ENCODE measurements at regions not wholly inside any gene's neighbourhood (a gene's known extent, or its start where the extent isn't known, plus 50 kb on each side); places are given as distances from the start of the nearest gene placed in this dataset.

- no peaks in the 10 kb centered on the region for H3K27me3 ChIP-seq (ENCODE audit: control insufficient read depth in 1 of 2, insufficient read depth in 2 of 2, low read length in 2 of 2)
- no peak overlapping the region for H3K27ac ChIP-seq (ENCODE audit: low read depth, low read length)
- H3K4me3 ChIP-seq (ENCODE audit: low read depth in 1 of 2, low read length in 2 of 2) = no peak overlapping the region
- no peaks in the 10 kb centered on the region for H3K4me1 ChIP-seq (ENCODE audit: control insufficient read depth in 1 of 2, insufficient read depth in 2 of 2, low read length in 2 of 2)
- H3K9ac ChIP-seq (ENCODE audit: low read depth in 1 of 2, low read length in 2 of 2) = no peak overlapping the region
- peaks cover 5 to 7% of the 10 kb centered on the region in 2 donors for H3K9me3 ChIP-seq (ENCODE audit: control insufficient read depth in 1 of 2, low read length in 2 of 2)
- H3K36me3 ChIP-seq (ENCODE audit: control insufficient read depth in 1 of 2, insufficient read depth in 2 of 2, low read length in 2 of 2) = no peaks in the 10 kb centered on the region
These were observed 562.8 kb upstream of the GOT2 start for GRCh38 chr16:59296888-59297287.

DNA sequence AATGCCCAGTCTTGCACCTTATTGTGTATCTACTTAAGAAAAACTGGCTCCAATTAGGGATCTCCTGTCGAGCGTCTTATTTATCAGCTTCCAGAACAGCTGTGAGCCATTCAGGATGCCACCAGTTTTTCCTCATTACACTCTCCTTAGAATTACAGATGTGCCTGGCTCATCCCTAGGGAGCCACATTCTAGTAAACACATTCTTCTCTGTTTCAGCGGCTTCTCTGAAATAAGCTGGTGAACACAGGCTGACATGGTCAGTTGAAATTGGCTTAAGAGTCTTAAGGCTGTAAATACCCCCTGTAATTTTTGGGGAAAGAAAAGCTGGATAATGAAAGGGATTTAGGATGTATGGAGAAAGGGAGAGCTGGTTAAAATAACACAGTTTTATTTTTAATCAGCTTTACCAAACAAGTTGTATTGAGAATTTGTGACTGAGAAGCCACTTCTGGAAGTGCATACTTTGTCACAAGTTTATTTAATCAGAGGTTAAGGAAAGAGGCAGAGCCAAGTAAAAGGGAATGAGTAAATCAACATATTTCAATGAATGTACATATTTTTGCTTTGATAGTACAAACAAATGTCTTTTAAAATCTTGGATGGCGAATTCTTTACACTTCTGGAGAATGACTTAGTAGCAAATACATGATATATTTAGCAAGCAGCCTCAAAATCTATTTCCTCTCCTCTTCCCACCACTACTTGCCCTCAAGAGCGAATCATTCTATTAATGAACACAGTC is 562.0 kb upstream of the GOT2 start:
- no peaks in the 10 kb centered on the region for H3K4me1 ChIP-seq (ENCODE audit: control insufficient read depth in 1 of 2, insufficient read depth in 2 of 2, low read length in 2 of 2)
- H3K9me3 ChIP-seq (ENCODE audit: control insufficient read depth in 1 of 2, low read length in 2 of 2) = peaks cover 5 to 7% of the 10 kb centered on the region in 2 donors
- H3K9ac ChIP-seq (ENCODE audit: low read depth in 1 of 2, low read length in 2 of 2) = no peak overlapping the region
- H3K4me3 ChIP-seq (ENCODE audit: low read depth in 1 of 2, low read length in 2 of 2) = no peak overlapping the region
- H3K27ac ChIP-seq (ENCODE audit: low read depth, low read length) = no peak overlapping the region
- H3K27me3 ChIP-seq (ENCODE audit: control insufficient read depth in 1 of 2, insufficient read depth in 2 of 2, low read length in 2 of 2) = no peaks in the 10 kb centered on the region
- no peaks in the 10 kb centered on the region for H3K36me3 ChIP-seq (ENCODE audit: control insufficient read depth in 1 of 2, insufficient read depth in 2 of 2, low read length in 2 of 2)

DNA sequence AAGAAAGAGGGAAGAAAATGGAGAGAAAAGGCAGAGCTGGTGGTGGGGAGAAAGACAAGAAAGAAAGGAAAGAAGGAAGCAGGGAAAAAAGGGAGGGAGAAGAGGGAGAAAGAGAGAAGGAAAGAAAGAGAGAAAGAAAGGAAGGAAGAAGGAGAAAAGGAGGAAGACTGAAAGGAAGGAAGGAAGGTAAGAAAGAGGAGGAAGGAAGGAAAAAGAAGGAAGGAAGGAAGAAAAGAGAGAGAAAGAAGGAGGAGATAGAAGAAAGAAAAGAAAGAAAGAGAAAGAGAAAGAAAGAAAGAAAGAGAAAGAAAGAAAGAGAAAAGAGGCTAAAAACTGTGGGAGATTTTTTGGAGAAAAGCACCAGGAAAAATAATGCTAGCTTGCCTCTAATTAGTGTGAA is 561.4 kb upstream of the GOT2 start:
- Histone ChIP-seq H3K27ac (ENCODE audit: low read depth, low read length) (no peak overlapping the region), H3K4me1 (ENCODE audit: control insufficient read depth in 1 of 2, insufficient read depth in 2 of 2, low read length in 2 of 2) (no peaks in the 10 kb centered on the region), H3K27me3 (ENCODE audit: control insufficient read depth in 1 of 2, insufficient read depth in 2 of 2, low read length in 2 of 2) (no peaks in the 10 kb centered on the region), H3K4me3 (ENCODE audit: low read depth in 1 of 2, low read length in 2 of 2) (no peak overlapping the region), H3K9me3 (ENCODE audit: control insufficient read depth in 1 of 2, low read length in 2 of 2) (peaks cover 5 to 7% of the 10 kb centered on the region in 2 donors), H3K9ac (ENCODE audit: low read depth in 1 of 2, low read length in 2 of 2) (no peak overlapping the region), H3K36me3 (ENCODE audit: control insufficient read depth in 1 of 2, insufficient read depth in 2 of 2, low read length in 2 of 2) (no peaks in the 10 kb centered on the region)

GRCh38 chr16:59290718-59291117 is 556.6 kb upstream of the GOT2 start:
- Histone ChIP-seq H3K27me3 (ENCODE audit: control insufficient read depth in 1 of 2, insufficient read depth in 2 of 2, low read length in 2 of 2) (no peaks in the 10 kb centered on the region), H3K36me3 (ENCODE audit: control insufficient read depth in 1 of 2, insufficient read depth in 2 of 2, low read length in 2 of 2) (no peaks in the 10 kb centered on the region), H3K27ac (ENCODE audit: low read depth, low read length) (no peak overlapping the region), H3K4me1 (ENCODE audit: control insufficient read depth in 1 of 2, insufficient read depth in 2 of 2, low read length in 2 of 2) (no peaks in the 10 kb centered on the region), H3K9ac (ENCODE audit: low read depth in 1 of 2, low read length in 2 of 2) (no peak overlapping the region), H3K9me3 (ENCODE audit: control insufficient read depth in 1 of 2, low read length in 2 of 2) (peaks cover 7 to 14% of the 10 kb centered on the region in 2 donors), H3K4me3 (ENCODE audit: low read depth in 1 of 2, low read length in 2 of 2) (no peak overlapping the region)

GRCh38 chr16:59289151-59289550 is 555.0 kb upstream of the GOT2 start:
- Histone ChIP-seq H3K4me1 (ENCODE audit: control insufficient read depth in 1 of 2, insufficient read depth in 2 of 2, low read length in 2 of 2) (no peaks in the 10 kb centered on the region), H3K9me3 (ENCODE audit: control insufficient read depth in 1 of 2, low read length in 2 of 2) (peaks cover 14% of the 10 kb centered on the region in 2 donors), H3K9ac (ENCODE audit: low read depth in 1 of 2, low read length in 2 of 2) (no peak overlapping the region), H3K27me3 (ENCODE audit: control insufficient read depth in 1 of 2, insufficient read depth in 2 of 2, low read length in 2 of 2) (no peaks in the 10 kb centered on the region), H3K4me3 (ENCODE audit: low read depth in 1 of 2, low read length in 2 of 2) (no peak overlapping the region), H3K36me3 (ENCODE audit: control insufficient read depth in 1 of 2, insufficient read depth in 2 of 2, low read length in 2 of 2) (no peaks in the 10 kb centered on the region), H3K27ac (ENCODE audit: low read depth, low read length) (no peak overlapping the region)

DNA sequence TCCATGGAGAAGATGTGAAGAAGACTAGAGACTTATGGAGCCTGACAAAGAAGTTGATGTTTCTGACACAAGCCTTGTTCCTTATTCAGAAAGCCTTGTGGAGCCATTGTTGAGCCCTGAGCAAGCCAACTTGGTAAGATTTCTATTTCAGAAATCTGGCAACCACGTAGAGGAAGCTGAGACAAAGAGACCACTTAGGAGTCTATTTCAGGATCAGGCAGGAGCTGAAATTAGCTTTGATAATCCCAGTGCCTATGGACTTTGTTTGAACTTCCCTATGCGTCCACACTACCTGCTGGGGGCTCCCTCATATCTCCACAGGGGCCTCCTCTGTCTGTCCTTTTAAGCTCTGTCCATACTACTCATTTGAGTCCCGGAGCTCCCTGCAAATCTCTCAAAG is 540.0 kb upstream of the GOT2 start:
- Histone ChIP-seq H3K4me3 (ENCODE audit: low read depth in 1 of 2, low read length in 2 of 2) (no peak overlapping the region), H3K9me3 (ENCODE audit: control insufficient read depth in 1 of 2, low read length in 2 of 2) (peaks cover 2 to 4% of the 10 kb centered on the region in 2 donors), H3K27ac (ENCODE audit: low read depth, low read length) (no peak overlapping the region), H3K9ac (ENCODE audit: low read depth in 1 of 2, low read length in 2 of 2) (no peak overlapping the region), H3K4me1 (ENCODE audit: control insufficient read depth in 1 of 2, insufficient read depth in 2 of 2, low read length in 2 of 2) (no peaks in the 10 kb centered on the region), H3K36me3 (ENCODE audit: control insufficient read depth in 1 of 2, insufficient read depth in 2 of 2, low read length in 2 of 2) (no peaks in the 10 kb centered on the region), H3K27me3 (ENCODE audit: control insufficient read depth in 1 of 2, insufficient read depth in 2 of 2, low read length in 2 of 2) (no peaks in the 10 kb centered on the region)

- Histone ChIP-seq H3K9me3 (ENCODE audit: control insufficient read depth in 1 of 2, low read length in 2 of 2) (peaks cover 0 to 2% of the 10 kb centered on the region in 2 donors), H3K4me3 (ENCODE audit: low read depth in 1 of 2, low read length in 2 of 2) (no peak overlapping the region), H3K36me3 (ENCODE audit: control insufficient read depth in 1 of 2, insufficient read depth in 2 of 2, low read length in 2 of 2) (no peaks in the 10 kb centered on the region), H3K27me3 (ENCODE audit: control insufficient read depth in 1 of 2, insufficient read depth in 2 of 2, low read length in 2 of 2) (no peaks in the 10 kb centered on the region), H3K27ac (ENCODE audit: low read depth, low read length) (no peak overlapping the region), H3K4me1 (ENCODE audit: control insufficient read depth in 1 of 2, insufficient read depth in 2 of 2, low read length in 2 of 2) (no peaks in the 10 kb centered on the region), H3K9ac (ENCODE audit: low read depth in 1 of 2, low read length in 2 of 2) (no peak overlapping the region)
These were observed 529.8 kb upstream of the GOT2 start for GRCh38 chr16:59263955-59264354.

DNA sequence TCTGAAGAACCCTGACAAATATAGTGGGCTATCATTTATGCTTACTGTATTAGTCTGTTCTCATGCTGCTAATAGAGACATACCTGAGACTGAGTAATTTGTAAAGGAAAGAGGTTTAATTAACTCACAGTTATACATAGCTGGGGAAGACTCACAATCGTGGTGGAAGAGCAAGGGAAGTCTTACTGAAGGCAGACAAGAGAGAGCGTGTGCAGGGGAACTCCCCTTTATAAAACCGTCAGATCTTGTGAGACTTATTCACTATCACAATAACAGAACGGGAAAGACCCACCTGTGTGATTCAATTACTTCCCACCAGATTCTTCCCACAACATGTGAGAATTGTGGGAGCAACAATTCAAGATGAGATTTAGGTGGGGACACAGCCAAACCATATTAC is 526.8 kb upstream of the GOT2 start:
- Histone ChIP-seq H3K4me1 (ENCODE audit: control insufficient read depth in 1 of 2, insufficient read depth in 2 of 2, low read length in 2 of 2) (no peaks in the 10 kb centered on the region), H3K36me3 (ENCODE audit: control insufficient read depth in 1 of 2, insufficient read depth in 2 of 2, low read length in 2 of 2) (no peaks in the 10 kb centered on the region), H3K9me3 (ENCODE audit: control insufficient read depth in 1 of 2, low read length in 2 of 2) (no peaks in the 10 kb centered on the region), H3K9ac (ENCODE audit: low read depth in 1 of 2, low read length in 2 of 2) (no peak overlapping the region), H3K4me3 (ENCODE audit: low read depth in 1 of 2, low read length in 2 of 2) (no peak overlapping the region), H3K27ac (ENCODE audit: low read depth, low read length) (no peak overlapping the region), H3K27me3 (ENCODE audit: control insufficient read depth in 1 of 2, insufficient read depth in 2 of 2, low read length in 2 of 2) (no peaks in the 10 kb centered on the region)

DNA sequence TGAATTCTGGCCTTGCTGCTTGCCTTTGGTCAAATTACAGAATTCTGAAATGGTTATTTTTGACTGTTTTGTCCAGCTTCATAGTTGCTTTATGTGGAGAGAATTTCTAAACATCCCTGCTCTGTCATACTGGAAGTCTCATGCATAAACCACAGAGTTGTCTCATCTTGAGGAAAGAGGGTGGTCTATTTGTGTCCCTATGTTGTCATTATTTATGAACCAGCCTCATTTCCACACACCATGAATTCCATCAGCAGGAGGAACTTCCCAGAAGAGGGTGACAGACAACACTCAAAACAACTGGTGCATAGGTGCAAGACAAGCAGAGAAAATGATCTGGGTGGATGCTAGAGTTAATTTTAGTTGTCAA is 525.8 kb upstream of the GOT2 start:
- H3K4me1 ChIP-seq (ENCODE audit: control insufficient read depth in 1 of 2, insufficient read depth in 2 of 2, low read length in 2 of 2) = no peaks in the 10 kb centered on the region
- H3K27me3 ChIP-seq (ENCODE audit: control insufficient read depth in 1 of 2, insufficient read depth in 2 of 2, low read length in 2 of 2) = no peaks in the 10 kb centered on the region
- no peaks in the 10 kb centered on the region for H3K9me3 ChIP-seq (ENCODE audit: control insufficient read depth in 1 of 2, low read length in 2 of 2)
- no peak overlapping the region for H3K9ac ChIP-seq (ENCODE audit: low read depth in 1 of 2, low read length in 2 of 2)
- no peak overlapping the region for H3K27ac ChIP-seq (ENCODE audit: low read depth, low read length)
- no peak overlapping the region for H3K4me3 ChIP-seq (ENCODE audit: low read depth in 1 of 2, low read length in 2 of 2)
- H3K36me3 ChIP-seq (ENCODE audit: control insufficient read depth in 1 of 2, insufficient read depth in 2 of 2, low read length in 2 of 2) = no peaks in the 10 kb centered on the region

- no peaks in the 10 kb centered on the region for H3K4me1 ChIP-seq (ENCODE audit: control insufficient read depth in 1 of 2, insufficient read depth in 2 of 2, low read length in 2 of 2)
- H3K4me3 ChIP-seq (ENCODE audit: low read depth in 1 of 2, low read length in 2 of 2) = no peak overlapping the region
- no peaks in the 10 kb centered on the region for H3K9me3 ChIP-seq (ENCODE audit: control insufficient read depth in 1 of 2, low read length in 2 of 2)
- H3K27me3 ChIP-seq (ENCODE audit: control insufficient read depth in 1 of 2, insufficient read depth in 2 of 2, low read length in 2 of 2) = no peaks in the 10 kb centered on the region
- H3K36me3 ChIP-seq (ENCODE audit: control insufficient read depth in 1 of 2, insufficient read depth in 2 of 2, low read length in 2 of 2) = no peaks in the 10 kb centered on the region
- H3K27ac ChIP-seq (ENCODE audit: low read depth, low read length) = no peak overlapping the region
- H3K9ac ChIP-seq (ENCODE audit: low read depth in 1 of 2, low read length in 2 of 2) = no peak overlapping the region
These were observed 525.2 kb upstream of the GOT2 start for GRCh38 chr16:59259074-59259949.

All from duodenal mucosa (tissue), 2 donors.